HG03060 (cell line): ENCODE measurements at regions not wholly inside any gene's neighbourhood (a gene's known extent, or its start where the extent isn't known, plus 50 kb on each side); places are given as distances from the start of the nearest gene placed in this dataset.

ENCODE experiments used
- ATAC-seq: cut with Tn5 transposase; IDR thresholded peaks from one replicate; pipeline ENCODE4 v1.9.1; 2021; ENCODE audit warnings: low read depth, moderate number of reproducible peaks; ENCODE audit not compliant: unreplicated experiment

DNA sequence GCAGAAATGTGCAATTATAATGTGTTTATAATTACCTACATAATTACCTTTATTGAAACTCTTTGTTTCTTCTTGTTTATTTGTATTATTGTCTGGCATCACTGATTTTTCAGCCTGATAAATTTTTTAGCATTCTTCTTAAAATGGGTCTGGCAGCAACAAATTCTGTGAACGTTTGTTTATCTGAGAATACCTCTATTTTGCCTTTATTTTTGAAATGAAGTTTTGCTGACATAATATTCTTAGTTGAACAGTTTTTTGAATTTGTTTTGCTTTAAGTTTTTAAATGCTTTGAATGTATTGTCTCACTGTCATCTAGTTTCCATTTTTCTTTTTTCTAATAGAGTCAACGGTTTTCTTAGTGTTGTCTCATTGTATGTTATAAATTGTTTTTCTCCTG lies 1152.0 kb upstream of the CDH2 start:
- no peak for ATAC-seq

DNA sequence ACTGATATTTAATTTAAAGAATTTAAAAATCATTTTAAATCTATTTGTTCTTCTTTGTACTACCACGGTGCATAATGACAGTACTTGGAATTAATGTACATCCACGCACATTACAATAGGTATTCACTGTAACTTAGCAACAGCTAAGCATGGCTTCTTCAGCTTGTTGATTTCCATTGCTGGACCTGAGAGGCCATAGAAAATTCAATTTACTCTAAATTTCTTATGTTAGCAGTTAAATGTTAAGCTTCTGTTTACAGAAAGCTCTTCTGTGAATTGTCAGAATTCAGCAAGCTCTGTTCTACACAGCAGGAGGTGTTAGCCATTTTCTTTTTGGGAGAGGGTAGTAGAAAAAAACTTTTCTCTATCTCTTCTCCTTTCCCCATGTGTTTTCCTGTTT lies 1149.3 kb upstream of the CDH2 start:
- ATAC-seq = no peak

DNA sequence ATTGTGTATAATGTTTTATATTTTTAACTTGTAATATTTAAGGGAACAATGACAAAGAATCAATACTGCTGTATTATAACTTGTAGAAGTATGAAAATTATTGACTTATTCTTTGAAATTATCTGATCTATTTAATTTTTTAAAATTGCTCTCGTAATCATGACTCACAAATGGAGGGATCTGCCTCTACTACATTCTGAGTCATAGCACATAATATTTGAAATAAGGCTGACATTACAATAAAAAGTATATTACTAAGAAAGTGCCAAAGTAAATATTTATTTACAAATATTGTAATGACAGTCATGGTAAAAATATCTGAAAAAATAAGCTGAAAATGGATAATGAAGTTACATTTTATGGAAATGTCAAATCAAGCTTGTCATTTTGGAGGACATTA lies 1144.6 kb upstream of the CDH2 start:
- ATAC-seq = no peak

DNA sequence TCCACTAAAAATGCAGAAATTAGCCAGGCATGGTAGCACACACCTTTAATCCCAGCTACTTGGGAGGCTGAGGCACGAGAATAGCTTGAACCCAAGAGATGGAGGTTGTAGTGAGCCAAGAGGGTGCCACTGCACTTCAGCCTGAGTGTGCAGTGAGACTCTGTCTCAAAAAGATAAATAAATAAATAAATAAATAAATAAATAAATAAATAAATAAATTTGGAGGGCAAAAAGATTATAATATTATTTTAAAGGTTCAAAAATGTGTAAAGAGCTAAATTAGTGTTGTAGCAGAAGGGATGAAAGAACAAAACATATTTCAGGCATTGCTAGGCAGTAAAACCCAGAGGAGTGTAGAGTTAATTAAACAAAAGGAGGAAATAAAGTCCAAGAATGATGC lies 1136.4 kb upstream of the CDH2 start:
- no peak for ATAC-seq

DNA sequence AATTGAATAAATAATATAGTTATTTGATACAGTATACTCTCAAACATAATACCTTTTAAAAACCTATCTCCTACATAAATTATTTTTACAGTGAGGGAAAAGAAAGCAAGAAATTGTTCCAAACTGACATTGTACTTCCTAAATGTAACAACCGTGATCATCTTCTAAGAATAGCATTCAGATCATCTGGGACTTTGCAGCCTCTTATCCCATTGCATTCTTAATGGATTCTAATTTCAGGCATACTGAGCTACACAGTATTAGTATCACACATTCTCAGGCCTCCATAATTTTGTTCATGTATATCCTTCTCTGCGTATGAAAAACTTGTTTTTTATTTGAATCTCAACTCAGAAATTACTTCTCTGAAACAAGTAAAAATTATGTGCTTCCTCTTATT lies 1134.7 kb upstream of the CDH2 start:
- ATAC-seq = no peak

DNA sequence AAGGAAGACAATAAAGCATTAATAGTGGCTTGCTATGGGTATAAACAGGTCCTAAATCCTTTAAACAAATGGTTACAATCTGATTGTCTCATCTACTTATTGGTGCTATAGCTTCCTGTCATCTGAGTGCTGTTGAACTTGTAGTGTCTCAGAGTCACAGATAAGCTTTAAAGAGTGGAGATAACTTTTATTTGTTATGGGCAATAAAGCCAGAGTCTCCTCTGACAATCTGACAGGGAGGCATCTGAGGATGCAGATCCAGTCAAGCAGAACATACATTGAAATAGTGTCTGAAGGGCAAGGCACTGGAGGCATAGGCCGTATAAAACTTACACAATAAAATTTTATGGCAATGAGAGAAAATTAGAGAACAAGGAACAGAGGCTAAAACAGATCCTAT lies 1132.4 kb upstream of the CDH2 start:
- ATAC-seq = no peak

DNA sequence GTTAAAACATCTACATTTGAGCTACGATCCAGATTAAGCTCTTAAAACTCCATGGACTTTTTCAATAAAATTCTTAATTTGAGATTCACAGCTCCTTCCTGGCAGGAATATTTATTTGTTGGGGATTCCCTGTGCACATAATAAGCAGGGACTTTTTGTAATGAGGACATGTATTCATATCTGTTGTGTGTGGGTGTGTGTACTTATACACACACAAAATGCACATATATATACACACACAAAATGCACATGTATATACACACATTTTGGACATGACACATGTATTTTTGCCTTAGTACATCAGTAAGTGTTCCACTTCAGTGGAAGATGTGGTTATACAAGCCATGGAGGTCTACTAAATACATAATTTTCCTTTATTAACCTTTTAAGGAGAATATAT lies 1131.1 kb upstream of the CDH2 start:
- no peak for ATAC-seq

DNA sequence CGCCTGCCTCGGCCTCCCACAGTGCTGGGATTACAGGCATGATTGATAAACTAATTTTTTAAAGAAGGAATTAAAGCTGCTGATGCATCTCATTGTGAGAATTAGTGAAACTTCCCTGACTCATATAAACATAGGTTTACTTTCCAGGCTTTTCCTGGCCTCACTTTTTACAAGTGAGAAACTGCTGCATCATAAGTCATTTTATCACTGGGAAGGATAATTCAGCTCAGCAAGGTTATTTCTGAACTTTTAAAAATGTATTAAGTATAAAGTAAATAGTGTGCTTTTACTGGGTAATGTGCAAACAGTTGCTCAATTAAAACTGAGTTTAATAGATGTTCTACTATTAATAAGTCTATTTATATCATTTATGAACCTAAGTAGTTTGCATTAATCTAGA lies 1130.3 kb upstream of the CDH2 start:
- ATAC-seq = no peak

DNA sequence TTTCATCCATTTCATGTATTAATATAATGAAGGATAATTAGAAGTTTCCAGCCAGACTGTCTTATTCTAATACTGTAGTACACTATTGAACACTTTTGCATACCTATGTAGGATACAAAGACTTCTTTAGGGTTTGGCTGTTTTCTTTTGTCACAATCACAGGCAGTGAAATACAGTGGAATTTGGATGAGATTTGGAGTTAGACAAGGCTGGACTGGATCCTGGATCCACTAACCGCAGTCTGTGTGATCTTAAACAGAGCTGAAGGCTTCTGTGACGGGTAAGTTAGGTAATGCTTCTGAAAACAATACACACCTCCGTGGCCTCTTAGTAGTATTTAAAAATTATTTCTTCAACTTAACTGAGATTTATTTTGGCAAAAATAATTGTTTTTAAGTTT lies 1128.6 kb upstream of the CDH2 start:
- no peak for ATAC-seq

DNA sequence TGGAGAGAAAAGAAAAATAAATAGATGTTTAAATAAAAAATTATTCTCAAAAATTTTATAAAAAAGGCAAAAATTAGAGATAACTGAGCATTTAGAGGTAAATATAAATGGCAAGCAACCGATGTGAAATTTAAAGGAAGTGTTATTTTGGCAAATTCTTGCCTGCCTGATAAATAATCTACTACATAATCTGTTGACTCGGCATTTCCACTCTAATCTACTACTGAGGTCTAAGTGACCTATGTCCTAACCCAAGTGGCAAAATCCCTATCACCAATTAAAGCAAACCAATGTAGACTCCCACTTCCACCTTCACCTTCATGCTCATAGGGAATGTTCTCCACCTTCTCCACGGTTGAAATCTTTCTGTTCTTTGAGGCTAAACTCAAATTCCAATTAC lies 1124.1 kb upstream of the CDH2 start:
- no peak for ATAC-seq

DNA sequence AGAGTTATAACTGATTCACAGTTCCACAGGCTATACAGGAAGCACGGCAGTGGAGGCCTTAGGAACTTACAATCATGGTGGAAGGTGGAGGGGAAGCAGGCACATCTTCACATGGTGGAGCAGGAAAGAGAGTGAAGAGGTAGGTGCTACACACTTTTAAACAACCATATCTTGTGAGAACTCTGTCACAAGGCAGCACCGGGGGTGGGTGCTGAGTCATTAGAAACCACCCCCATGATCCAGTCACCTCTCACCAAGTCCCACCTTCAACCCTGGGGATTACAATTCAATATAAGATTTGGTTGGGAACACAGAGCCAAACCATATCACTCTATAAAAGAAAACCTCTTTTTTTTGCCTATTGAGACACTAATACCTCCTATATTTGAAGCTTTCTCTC lies 1108.5 kb upstream of the CDH2 start:
- ATAC-seq = no peak

DNA sequence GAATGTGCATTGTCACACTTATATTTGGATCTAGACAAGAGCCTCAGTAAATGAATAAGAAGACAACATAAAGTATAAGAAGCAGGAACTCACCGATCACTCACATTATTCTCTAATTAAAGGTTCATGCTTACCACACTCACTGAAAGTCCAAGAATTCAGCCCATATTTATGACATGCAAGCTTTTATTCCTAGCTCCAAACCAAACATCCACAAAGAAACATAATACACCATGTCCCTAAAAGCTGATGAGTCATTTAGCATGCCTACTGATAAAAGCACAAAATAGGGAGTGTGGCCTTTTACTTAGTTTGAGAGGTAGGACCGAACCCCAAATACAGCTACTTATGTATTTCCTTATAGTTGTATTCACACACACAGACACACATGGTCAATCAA lies 1094.6 kb upstream of the CDH2 start:
- ATAC-seq = no peak

DNA sequence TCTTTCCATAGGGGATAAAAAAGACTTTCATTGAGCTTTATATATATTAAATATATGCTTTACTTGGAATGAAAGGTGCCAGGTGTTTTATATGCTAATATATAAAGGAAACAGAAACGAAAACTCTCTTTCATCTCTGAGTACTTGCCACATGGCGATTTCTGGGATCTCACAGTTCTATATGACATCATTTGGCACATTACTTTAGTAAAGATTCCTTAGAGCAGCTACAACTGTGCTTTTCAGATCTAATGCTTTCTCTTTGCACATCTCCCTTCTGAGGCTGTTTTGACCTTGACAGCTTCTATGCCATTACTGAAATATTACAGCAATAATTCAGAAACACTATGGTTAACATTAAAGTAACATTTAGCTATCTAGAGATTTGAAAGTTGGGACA lies 1082.9 kb upstream of the CDH2 start:
- no peak for ATAC-seq

DNA sequence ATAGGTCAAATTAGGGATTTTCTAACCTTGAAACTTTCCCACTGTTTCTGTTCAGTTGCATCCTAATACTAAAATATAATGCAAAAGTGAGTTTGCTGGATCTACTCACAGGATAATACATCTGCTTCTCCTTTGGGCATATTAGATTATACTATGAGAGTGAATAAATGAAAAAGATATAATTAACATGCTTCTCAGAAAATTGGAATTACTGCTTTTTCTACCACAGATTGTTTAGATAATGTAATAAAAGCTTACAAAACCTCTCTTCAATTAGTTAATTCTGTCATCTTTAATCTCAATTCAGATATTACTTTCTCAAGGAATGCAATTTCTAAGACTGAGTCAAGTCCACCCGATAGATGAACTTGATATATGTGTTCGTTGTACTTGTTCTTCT lies 1077.2 kb upstream of the CDH2 start:
- no peak for ATAC-seq

DNA sequence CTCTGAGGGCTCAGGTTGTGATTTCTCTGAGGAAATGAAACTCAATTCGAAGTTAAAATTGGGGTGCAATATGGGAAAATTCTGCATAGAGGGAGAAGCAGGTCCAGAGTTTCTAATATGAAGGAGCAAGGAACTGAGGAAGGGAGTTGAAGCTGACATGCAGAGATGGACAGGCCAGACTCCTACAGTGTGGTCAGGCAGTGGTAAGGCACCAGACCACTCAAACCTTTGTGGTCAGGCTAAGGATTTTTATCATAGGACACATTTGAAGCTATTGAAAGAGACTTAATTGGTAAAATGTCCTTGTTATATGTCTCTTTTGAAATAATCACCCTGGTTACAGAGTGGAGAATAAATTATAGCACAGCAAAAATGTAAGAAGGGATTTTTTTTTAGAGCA lies 1074.8 kb upstream of the CDH2 start:
- ATAC-seq = no peak

DNA sequence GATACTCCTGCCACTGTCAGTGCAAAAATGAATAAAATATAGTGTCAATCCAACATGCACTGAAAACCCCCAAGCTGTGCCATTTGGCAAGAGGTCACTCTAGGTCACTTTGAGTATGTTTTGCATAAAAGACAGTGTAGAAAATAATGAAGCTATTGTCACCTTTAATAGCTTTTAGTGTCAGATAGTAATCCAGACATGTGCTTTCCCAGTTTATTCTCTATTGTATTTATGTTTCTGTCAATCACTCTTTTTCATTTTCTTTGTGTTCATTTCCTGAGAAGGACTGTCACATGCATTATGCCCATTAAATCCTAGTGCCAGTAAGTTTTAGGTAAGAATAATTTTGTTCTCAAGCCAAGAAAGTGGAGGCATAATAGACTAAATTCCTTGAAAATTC lies 1073.9 kb upstream of the CDH2 start:
- no peak for ATAC-seq

DNA sequence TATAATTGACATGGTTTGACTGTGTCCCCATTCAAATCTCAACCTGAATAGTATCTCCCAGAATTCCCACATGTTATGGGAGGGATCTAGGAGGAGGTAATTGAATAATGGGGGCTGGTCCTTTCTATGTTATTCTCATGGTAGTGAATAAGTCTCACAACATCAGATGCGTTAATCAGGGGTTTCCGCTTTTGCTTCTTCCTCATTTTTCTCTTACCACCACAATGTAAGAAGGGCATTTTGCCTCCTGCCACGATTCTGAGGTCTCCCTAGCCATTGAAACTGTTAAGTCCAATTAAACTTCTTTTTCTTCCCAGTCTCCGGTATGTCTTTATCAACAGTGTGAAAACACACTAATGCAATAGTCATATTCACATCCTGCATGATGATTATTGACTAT lies 1073.3 kb upstream of the CDH2 start:
- no peak for ATAC-seq

DNA sequence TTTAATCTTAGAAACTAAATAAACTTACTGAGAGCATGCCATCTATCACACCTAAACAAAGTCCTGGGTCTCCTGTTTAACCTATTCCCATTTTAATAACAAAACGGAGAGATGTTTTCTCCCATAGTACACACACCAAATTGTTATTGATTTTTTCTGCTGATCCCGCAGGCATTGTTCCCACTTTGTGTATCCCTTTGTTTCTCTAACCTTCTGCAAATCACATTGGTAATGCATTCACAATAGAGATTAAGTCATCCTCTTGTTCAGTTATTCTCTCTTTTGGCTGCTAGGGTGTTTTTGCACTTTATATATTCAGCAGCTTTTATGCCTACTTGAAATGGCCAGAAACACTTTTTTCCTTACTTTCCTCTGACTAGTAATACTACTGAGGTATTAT lies 1071.9 kb upstream of the CDH2 start:
- ATAC-seq = no peak

DNA sequence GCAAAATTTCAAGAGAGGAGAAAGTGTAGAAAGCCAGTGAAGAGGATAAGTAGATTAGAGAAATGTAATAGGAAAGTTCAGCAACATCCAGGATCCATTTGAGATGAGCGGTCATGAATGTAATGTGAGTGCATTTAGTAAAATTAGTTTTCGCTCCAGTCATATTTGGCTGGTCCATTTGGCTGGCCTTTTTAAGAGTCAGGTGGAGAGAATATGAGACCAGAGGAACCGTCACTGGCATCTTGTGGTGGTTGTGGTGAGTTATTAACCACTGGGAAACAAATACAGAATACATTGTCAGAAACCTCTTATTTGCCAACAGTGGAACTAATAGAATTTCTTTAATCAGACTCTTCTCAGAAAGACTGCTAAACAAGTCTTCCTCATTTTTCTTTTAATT lies 1064.3 kb upstream of the CDH2 start:
- no peak for ATAC-seq

DNA sequence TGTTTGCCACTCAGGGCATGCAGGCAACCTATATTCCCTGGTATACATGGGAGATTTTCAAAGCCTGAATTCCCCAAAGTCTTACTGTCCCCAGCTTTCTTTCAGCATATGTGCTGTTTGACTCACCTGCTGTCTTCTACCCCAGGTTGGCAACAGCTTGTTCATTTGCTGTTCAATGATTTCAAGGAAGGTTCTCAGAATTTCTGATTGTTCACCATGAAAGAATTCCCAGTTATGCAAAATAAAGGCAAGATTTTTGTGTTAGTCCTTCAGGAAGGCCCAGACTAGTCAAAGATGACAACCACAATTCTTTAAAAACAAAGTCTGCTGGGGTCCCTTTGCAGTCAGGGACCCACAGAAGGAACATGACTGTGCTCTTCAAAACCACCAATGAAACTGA lies 1057.8 kb upstream of the CDH2 start:
- ATAC-seq = no peak

DNA sequence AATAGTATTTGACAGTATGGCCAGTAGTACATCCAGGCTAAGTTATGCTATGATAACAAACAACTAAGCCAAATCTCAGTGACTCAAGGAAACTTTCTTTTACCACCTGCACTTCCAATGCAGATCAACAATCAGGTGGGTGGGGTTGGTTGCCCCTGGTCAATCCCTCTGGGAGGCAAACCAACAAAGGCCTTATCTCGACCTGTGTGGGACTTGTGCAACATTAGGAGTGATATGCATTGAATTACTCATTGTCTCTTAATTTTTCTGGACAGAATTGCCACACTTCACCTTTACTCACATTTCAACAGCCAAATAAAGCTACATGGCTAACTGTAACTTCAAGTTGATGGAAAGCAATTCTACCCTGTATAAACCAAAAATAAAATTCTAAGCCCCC lies 1049.3 kb upstream of the CDH2 start:
- no peak for ATAC-seq

DNA sequence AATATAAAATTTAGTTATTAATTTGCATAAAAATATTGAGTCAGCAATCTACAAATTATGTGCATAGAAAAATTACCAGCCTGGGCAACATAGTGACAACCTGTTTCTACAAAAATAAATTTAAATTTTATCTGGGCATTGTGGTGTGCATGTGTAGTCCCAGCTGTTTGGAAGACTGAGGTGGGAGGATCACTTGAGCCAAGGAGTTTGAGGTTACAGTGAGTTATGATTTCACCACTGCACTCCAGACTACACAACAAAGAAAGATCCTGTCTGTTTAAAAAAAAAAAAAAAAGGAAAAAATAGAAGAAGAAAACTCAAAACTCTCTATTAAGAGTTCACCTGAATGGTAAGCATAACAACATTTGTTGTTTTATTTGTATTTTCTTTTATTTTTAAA lies 1048.4 kb upstream of the CDH2 start:
- ATAC-seq = no peak

DNA sequence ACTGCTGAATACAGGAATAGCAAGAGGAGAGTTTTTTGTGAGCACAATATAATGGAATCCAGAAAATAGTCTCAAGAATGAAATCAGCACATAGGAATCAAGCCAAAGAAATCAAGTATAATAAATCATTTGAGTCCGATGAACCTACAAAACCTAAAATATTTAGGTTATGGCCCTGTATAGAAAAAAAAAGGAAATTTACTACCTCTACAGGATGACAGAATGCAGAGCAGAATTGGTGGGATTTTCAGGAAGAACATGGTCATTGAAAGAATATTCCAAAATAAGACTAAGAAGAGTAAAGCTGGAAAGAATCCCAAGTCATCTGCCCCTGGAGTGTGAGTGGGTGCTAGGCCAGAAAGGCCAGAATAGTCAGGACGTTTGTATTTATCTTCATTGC lies 1041.2 kb upstream of the CDH2 start:
- no peak for ATAC-seq
